ENCODE measurements at regions not wholly inside any gene's neighbourhood (a gene's known extent, or its start where the extent isn't known, plus 50 kb on each side); places are given as distances from the start of the nearest gene placed in this dataset.

DNA sequence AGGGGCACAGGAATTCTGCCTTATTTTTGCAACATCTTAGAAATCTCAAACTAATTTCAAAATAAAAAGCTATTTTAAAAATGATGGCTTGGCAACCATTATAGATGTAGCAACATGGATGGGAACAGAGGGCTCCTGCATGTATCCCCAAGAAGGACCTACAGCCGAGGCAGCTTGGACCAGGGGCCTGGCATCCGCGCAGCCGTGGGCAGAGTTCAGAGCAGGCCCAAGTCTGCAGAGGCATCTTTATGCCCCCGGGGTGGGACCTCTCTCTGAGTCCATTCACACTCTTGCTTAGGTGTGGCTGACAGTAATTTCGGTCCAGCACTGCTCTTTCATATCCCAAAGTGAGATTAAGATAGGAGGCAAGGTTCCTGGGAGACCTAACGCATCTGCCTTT lies 425.8 kb upstream of the MYT1L start:
- no peak for TF ChIP-seq POLR2A (IDR thresholded peaks at IDR 0.05)
- TF ChIP-seq, protein P1, sequence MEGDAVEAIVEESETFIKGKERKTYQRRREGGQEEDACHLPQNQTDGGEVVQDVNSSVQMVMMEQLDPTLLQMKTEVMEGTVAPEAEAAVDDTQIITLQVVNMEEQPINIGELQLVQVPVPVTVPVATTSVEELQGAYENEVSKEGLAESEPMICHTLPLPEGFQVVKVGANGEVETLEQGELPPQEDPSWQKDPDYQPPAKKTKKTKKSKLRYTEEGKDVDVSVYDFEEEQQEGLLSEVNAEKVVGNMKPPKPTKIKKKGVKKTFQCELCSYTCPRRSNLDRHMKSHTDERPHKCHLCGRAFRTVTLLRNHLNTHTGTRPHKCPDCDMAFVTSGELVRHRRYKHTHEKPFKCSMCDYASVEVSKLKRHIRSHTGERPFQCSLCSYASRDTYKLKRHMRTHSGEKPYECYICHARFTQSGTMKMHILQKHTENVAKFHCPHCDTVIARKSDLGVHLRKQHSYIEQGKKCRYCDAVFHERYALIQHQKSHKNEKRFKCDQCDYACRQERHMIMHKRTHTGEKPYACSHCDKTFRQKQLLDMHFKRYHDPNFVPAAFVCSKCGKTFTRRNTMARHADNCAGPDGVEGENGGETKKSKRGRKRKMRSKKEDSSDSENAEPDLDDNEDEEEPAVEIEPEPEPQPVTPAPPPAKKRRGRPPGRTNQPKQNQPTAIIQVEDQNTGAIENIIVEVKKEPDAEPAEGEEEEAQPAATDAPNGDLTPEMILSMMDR (IDR thresholded peaks at IDR 0.05): no peak
- intact Hi-C loops (cut with DNase I; ENCODE audit: low total_unique reads): no loop called here
- no peak for DNase-seq

DNA sequence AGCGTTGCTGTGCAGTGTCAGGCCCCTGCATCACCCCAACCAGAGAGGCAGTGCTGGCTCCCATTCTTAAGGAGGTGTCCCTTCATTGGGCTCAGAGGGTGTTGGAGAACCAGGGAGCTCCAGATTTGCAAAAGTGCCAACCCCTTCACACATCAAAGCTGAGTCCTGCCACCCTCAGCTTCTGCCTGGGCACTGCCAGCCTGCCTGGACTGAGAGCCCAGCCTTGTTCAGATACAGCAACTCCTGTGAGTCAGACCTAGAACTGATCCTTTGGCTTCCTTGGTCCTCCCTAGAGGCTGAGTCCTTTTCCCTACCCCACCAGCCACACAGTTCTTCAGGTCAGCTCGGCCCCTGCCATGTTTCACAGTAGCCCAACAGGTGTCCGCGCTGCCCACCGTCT lies 424.9 kb upstream of the MYT1L start:
- intact Hi-C loops (cut with DNase I; ENCODE audit: low total_unique reads): no loop called here
- Histone ChIP-seq H3K9me3 (no peaks in the 10 kb centered on the region), H3K4me3 (no peak overlapping the region), H3K27ac (no peak overlapping the region), H3K27me3 (no peaks in the 10 kb centered on the region), H3K4me1 (no peaks in the 10 kb centered on the region), H3K36me3 (no peaks in the 10 kb centered on the region)
- no peak for TF ChIP-seq POLR2A (IDR thresholded peaks at IDR 0.05)
- TF ChIP-seq, protein P1 (IDR thresholded peaks at IDR 0.05): no peak
- DNase-seq: no peak

More for the DNA sequence above, 425.8 kb upstream of the MYT1L start:
- Histone ChIP-seq H3K9me3 (no peaks in the 10 kb centered on the region), H3K36me3 (no peaks in the 10 kb centered on the region), H3K27me3 (no peaks in the 10 kb centered on the region), H3K4me3 (no peak overlapping the region), H3K27ac (no peak overlapping the region), H3K4me1 (no peaks in the 10 kb centered on the region)

DNA sequence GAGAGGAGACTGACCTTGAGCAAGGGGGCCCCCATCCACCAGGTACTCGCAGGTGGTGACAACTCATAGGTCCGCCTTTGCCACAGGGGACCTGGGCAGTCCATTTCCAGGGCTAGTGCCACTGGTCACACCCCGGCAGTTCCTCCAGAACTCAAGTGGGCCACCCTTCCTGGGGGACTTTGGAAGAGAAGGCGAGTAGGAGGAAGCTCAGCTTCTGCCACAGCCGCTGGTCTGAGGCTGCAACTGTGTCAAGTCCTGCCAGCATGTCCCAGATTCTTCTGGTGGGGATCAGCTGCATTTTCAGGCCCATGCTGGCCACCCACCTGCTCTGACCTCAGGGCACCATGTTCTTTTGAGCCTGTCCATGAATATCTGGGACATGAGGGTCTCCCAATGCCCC lies 423.9 kb upstream of the MYT1L start:
- H3K27ac ChIP-seq: no peak overlapping the region
- no peak for DNase-seq
- no peaks in the 10 kb centered on the region for H3K9me3 ChIP-seq
- H3K4me3 ChIP-seq: no peak overlapping the region
- no peaks in the 10 kb centered on the region for H3K27me3 ChIP-seq
- TF ChIP-seq, protein P1 (IDR thresholded peaks at IDR 0.05): no peak
- no peak for TF ChIP-seq POLR2A (IDR thresholded peaks at IDR 0.05)
- intact Hi-C loops (cut with DNase I; ENCODE audit: low total_unique reads): no loop called here
- H3K4me1 ChIP-seq: no peaks in the 10 kb centered on the region
- H3K36me3 ChIP-seq: no peaks in the 10 kb centered on the region

DNA sequence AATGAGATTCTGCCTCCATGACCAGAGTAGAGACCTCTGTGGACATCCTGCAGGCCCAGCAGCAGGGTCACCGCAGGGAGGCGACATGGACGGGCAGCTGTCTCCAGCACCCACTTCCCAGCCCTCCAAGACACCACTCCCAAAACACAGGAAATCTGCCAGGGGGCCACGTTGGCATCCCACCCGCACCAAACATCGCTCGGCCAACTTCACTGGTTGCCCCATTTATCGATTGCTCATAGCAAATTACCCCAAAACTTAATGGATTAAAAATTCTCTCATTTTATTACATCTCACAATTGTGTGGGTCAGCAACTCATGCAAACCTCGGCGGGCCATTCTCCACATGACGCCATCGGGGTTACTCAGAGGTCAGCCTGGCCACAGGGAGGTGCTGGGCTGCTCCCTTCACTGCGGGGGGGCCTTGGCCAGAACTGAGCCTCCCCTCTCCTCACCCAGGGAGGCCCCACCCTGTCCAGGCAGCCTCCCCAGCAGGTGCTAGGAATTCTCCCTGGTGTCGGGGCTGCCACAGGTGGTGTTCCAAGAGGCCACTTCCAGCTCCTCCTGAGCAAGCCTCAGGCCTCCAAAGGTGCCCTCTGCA lies 420.7 kb upstream of the MYT1L start:
- no peaks in the 10 kb centered on the region for H3K36me3 ChIP-seq
- intact Hi-C loops (cut with DNase I; ENCODE audit: low total_unique reads): no loop called here
- DNase-seq: no peak
- no peak overlapping the region for H3K27ac ChIP-seq
- no peaks in the 10 kb centered on the region for H3K9me3 ChIP-seq
- TF ChIP-seq POLR2A (IDR thresholded peaks at IDR 0.05): no peak
- TF ChIP-seq, protein P1 (IDR thresholded peaks at IDR 0.05): no peak
- no peaks in the 10 kb centered on the region for H3K4me1 ChIP-seq
- H3K27me3 ChIP-seq: no peaks in the 10 kb centered on the region
- H3K4me3 ChIP-seq: no peak overlapping the region

DNA sequence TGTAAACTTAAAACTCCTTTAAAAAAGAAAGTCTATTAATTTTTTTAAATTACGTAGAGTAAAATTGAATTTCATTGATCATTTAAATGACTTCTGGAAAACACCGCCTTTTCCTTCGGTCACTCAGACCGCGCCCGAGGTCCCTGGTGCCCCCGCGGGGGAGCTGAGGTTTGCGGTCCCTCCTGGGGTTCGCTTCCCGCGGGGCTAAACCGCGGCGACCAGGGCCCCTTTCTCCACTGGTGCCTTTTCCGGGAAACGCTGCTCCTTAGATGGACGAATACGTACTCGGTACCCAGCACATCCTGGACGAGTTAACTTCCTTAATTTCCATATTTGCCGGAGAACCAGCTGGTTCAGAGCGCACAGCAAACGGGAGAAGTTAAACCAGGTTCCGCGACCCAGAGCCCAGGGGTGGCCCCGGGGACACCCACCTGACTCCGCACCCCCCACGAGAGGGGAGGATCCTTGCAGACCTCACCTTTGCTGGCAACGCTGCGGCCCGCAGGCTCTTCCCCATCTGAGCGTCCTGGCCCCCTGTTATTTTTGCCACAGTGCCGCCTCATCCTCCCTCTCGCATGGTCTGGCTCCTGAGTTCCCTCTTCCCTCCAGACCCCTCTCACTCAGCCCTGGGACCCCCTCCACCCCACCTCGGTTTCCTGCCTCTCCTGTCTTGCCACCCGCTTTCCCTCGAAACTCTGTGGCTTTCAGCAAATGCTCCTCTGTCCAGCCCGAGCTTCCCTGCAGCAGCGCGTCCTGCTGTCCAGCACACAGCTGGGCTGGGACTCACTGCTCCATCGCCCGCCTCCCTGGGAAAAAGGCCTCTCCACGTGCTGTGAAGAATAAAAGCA lies 420.0 kb upstream of the MYT1L start:
- intact Hi-C loops (cut with DNase I; ENCODE audit: low total_unique reads): no loop called here
- no peak for DNase-seq
- no peak overlapping the region for H3K4me3 ChIP-seq
- no peaks in the 10 kb centered on the region for H3K27me3 ChIP-seq
- H3K9me3 ChIP-seq: no peaks in the 10 kb centered on the region
- no peak for TF ChIP-seq POLR2A (IDR thresholded peaks at IDR 0.05)
- TF ChIP-seq, protein P1 (IDR thresholded peaks at IDR 0.05): no peak
- no peak overlapping the region for H3K27ac ChIP-seq
- no peaks in the 10 kb centered on the region for H3K36me3 ChIP-seq
- no peaks in the 10 kb centered on the region for H3K4me1 ChIP-seq

Data from uterus (tissue), 3 donors.